ENCODE measurements at regions not wholly inside any gene's neighbourhood (a gene's known extent, or its start where the extent isn't known, plus 50 kb on each side); places are given as distances from the start of the nearest gene placed in this dataset.

DNA sequence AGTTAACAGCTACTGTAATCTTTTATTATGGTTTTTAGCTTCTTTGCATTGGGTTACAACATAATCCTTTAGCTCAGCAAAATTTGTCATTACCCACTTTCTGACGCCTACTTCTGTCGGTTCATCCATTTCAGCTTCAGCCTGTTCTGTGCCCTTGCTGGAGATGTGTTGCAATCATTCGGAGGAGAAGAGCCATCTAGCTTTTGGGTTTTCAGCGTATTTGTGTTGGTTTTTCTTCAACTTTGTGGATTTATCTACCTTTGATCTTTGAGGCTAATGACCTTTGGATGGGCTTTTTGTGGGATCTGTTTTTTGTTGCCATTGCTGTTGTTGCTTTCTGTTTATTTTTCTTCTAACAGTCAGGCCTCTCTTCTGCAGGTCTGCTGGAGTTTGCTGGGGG, 69.2 kb upstream of the ATXN7L3B start:
- H3K27ac Mint-ChIP-seq, result no peak overlapping the region; a peak in 1 of 7 replicates
- H2BK120ac ChIP-seq (ENCODE audit: low read depth, low read length, poor library complexity, severe bottlenecking), result no peak overlapping the region
- no peak overlapping the region for H2BK5ac ChIP-seq (ENCODE audit: insufficient read length, low read length)
- H3K79me2 ChIP-seq (ENCODE audit: insufficient read depth, low read length), result no peaks in the 10 kb centered on the region
- H3K79me1 ChIP-seq (ENCODE audit: insufficient read depth, low read depth, low read length, poor library complexity, severe bottlenecking), result no peaks in the 10 kb centered on the region
- no peak overlapping the region for H4K8ac ChIP-seq (replicated peaks; ENCODE audit: insufficient read length, low read depth, low read length)
- H3K9me3 ChIP-seq (ENCODE audit: control insufficient read depth, low read depth, low read length), result no peaks in the 10 kb centered on the region
- no peak overlapping the region for H3K4me3 Mint-ChIP-seq
- no peaks in the 10 kb centered on the region for H3K9me3 Mint-ChIP-seq
- TF ChIP-seq, protein P1, sequence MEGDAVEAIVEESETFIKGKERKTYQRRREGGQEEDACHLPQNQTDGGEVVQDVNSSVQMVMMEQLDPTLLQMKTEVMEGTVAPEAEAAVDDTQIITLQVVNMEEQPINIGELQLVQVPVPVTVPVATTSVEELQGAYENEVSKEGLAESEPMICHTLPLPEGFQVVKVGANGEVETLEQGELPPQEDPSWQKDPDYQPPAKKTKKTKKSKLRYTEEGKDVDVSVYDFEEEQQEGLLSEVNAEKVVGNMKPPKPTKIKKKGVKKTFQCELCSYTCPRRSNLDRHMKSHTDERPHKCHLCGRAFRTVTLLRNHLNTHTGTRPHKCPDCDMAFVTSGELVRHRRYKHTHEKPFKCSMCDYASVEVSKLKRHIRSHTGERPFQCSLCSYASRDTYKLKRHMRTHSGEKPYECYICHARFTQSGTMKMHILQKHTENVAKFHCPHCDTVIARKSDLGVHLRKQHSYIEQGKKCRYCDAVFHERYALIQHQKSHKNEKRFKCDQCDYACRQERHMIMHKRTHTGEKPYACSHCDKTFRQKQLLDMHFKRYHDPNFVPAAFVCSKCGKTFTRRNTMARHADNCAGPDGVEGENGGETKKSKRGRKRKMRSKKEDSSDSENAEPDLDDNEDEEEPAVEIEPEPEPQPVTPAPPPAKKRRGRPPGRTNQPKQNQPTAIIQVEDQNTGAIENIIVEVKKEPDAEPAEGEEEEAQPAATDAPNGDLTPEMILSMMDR (conservative IDR thresholded peaks at IDR 0.05), result no peak
- no peak overlapping the region for H2BK20ac ChIP-seq (ENCODE audit: low read depth, low read length, poor library complexity, severe bottlenecking)
- H3K27ac ChIP-seq (ENCODE audit: insufficient read length, low read depth, low read length), result no peak overlapping the region
- H2AK5ac ChIP-seq (ENCODE audit: insufficient read length, low read length), result no peak overlapping the region
- H3T11ph ChIP-seq (ENCODE audit: low read length), result no peak overlapping the region
- no peak overlapping the region for H2AFZ ChIP-seq (ENCODE audit: low read length)
- no peak overlapping the region for H3K14ac ChIP-seq (ENCODE audit: insufficient read depth, low read length)
- no peak overlapping the region for H4K5ac ChIP-seq (ENCODE audit: insufficient read length, low read depth, low read length)
- no peaks in the 10 kb centered on the region for H3K36me3 Mint-ChIP-seq (ENCODE audit: insufficient read depth in 1 of 3, low read depth in 3 of 3)
- H3K56ac ChIP-seq (ENCODE audit: insufficient read length, low read depth, low read length), result no peak overlapping the region
- WGBS (ENCODE audit: extremely low coverage, insufficient read length, low lambda C conversion rate), result no CpG with 5 or more reads among the region's 4 CpGs
- no peaks in the 10 kb centered on the region for H3K27me3 Mint-ChIP-seq (ENCODE audit: low read depth)
- no peak overlapping the region for H2BK15ac ChIP-seq (ENCODE audit: low read depth, low read length)
- no peak overlapping the region for H3K4ac ChIP-seq (ENCODE audit: low read depth, low read length)
- no peaks in the 10 kb centered on the region for H4K20me1 ChIP-seq (ENCODE audit: control insufficient read depth, insufficient read depth, insufficient read length)
- no peaks in the 10 kb centered on the region for H3K23me2 ChIP-seq (ENCODE audit: insufficient read length, low read depth, low read length, poor library complexity, severe bottlenecking)
- H3K23ac ChIP-seq (ENCODE audit: insufficient read length, low read depth, low read length), result no peak overlapping the region
- no peak overlapping the region for H3K9ac ChIP-seq (ENCODE audit: extremely low read depth, insufficient read length, low read length)
- H3K4me1 Mint-ChIP-seq, result no peaks in the 10 kb centered on the region
- H3K18ac ChIP-seq (ENCODE audit: insufficient read length, low read depth, low read length), result no peak overlapping the region
- no peak overlapping the region for H2BK12ac ChIP-seq (ENCODE audit: insufficient read length, low read depth, low read length)
- H4K91ac ChIP-seq (ENCODE audit: insufficient read length, low read depth, low read length), result no peak overlapping the region
- no peak overlapping the region for H3K4me2 ChIP-seq (ENCODE audit: insufficient read depth, insufficient read length, low read length)
- no peaks in the 10 kb centered on the region for H3K4me1 ChIP-seq (ENCODE audit: insufficient read depth, low read length)
- DNase-seq, result no peak
- H3K27me3 ChIP-seq (ENCODE audit: insufficient read depth, low read length), result no peaks in the 10 kb centered on the region

Measured in H9 (cell line).